Loucy (cell line): ENCODE measurements at regions not wholly inside any gene's neighbourhood (a gene's known extent, or its start where the extent isn't known, plus 50 kb on each side); places are given as distances from the start of the nearest gene placed in this dataset.

Source experiments
- H2AFZ ChIP-seq: fragments of 200-600 bp; sonication (generic); 2 replicates; pipeline ENCODE4 v1.6.0; 2016; ENCODE audit warnings: antibody characterized with exemption, mild to moderate bottlenecking, low read length, moderate library complexity
- H3F3A ChIP-seq: fragments of 200-600 bp; 2 replicates; pipeline ENCODE4 v1.6.0; 2016; ENCODE audit warnings: antibody characterized with exemption, low read depth, mild to moderate bottlenecking
- H3K27me3 ChIP-seq: fragments of 200-600 bp; sonication (generic); 2 replicates; pipeline ENCODE4 v1.6.1; 2014; ENCODE audit warnings: low read length, mild to moderate bottlenecking; ENCODE audit not compliant: insufficient read depth, poor library complexity, severe bottlenecking
- H3K36me3 ChIP-seq: fragments of 200-600 bp; sonication (generic); 2 replicates; pipeline ENCODE4 v1.6.1; 2016; ENCODE audit warnings: low read length; ENCODE audit not compliant: insufficient read depth
- H3K4me1 ChIP-seq: fragments of 200-600 bp; sonication (generic); 2 replicates; pipeline ENCODE4 v1.5.1; 2014; ENCODE audit warnings: low read length, mild to moderate bottlenecking; ENCODE audit not compliant: insufficient read depth, poor library complexity, severe bottlenecking
- H3K4me2 ChIP-seq: fragments of 200-600 bp; sonication (generic); 2 replicates; pipeline ENCODE4 v1.6.0; 2014; ENCODE audit warnings: antibody characterized with exemption, low read length, low read depth, mild to moderate bottlenecking; ENCODE audit not compliant: poor library complexity, severe bottlenecking
- H3K4me3 ChIP-seq: fragments of 200-600 bp; sonication (generic); 2 replicates; pipeline ENCODE4 v1.5.1; 2014; ENCODE audit warnings: low read length, mild to moderate bottlenecking, mixed read lengths; ENCODE audit not compliant: poor library complexity, severe bottlenecking
- H3K79me2 ChIP-seq: fragments of 200-600 bp; sonication (generic); 2 replicates; pipeline ENCODE4 v1.6.1; 2014; ENCODE audit warnings: low read length; ENCODE audit not compliant: insufficient read depth
- H3K9ac ChIP-seq: fragments of 200-600 bp; sonication (generic); 2 replicates; pipeline ENCODE4 v1.6.0; 2014; ENCODE audit warnings: mild to moderate bottlenecking, low read depth, low read length, moderate library complexity; ENCODE audit not compliant: poor library complexity, severe bottlenecking
- H3K9me2 ChIP-seq: fragments of 200-600 bp; sonication (generic); replicated peaks from 2 replicates; pipeline ENCODE4 v1.6.1; 2016; ENCODE audit warnings: low read depth, low read length, mixed read lengths
- H3K9me3 ChIP-seq: fragments of 200-600 bp; sonication (generic); 2 replicates; pipeline ENCODE4 v1.6.1; 2014; ENCODE audit warnings: mild to moderate bottlenecking, antibody characterized with exemption, low read length, low read depth; ENCODE audit not compliant: insufficient read depth
- H4K20me1 ChIP-seq: fragments of 200-600 bp; sonication (generic); 2 replicates; pipeline ENCODE4 v1.6.0; 2014; ENCODE audit warnings: antibody characterized with exemption, low read length, mild to moderate bottlenecking; ENCODE audit not compliant: insufficient read depth, poor library complexity, severe bottlenecking
- EZH2phosphoT487 ChIP-seq: fragments of 200-600 bp; IDR thresholded peaks from 2 replicates; pipeline ENCODE4 v1.6.1; 2018; ENCODE audit warnings: antibody characterized with exemption, mild to moderate bottlenecking, moderate library complexity, borderline replicate concordance
- TF ChIP-seq, protein P1 (sequence below): fragments of 200-600 bp; sonication (generic); conservative IDR thresholded peaks from 2 replicates; pipeline ENCODE4 v1.5.1; 2014; ENCODE audit warnings: mild to moderate bottlenecking, antibody characterized with exemption, low read length

DNA sequence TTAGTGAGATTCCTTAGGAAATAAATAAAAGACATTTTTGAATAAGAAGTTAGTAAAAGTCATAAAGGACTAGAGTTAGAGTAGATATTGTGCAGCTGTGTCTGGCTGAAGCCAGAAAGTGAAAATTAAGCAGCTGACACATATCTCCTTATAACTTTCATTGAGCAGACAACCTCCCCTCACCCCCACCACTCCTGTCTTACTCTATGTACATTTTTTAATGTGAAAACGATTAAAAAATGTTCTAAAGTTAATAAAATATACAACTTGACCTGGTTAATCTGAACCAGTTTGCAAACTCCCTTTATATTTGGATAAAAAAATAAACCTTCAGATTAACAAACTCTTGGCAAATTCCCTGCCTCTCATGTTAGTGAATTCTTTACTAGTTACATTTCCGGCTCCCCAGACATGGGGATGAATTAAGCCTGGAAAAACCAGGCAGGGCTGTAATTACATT, 462.8 kb downstream of the MEIS1 start:
- Histone ChIP-seq H2AFZ (no peak overlapping the region), H3K79me2 (no peaks in the 10 kb centered on the region), H3K9me2 (no peaks in the 10 kb centered on the region), H3K36me3 (no peaks in the 10 kb centered on the region), H3K9ac (no peak overlapping the region), H3F3A (no peaks in the 10 kb centered on the region), H3K4me1 (no peaks in the 10 kb centered on the region), H3K4me3 (no peak overlapping the region), H3K4me2 (no peak overlapping the region), H4K20me1 (no peaks in the 10 kb centered on the region), H3K27me3 (no peaks in the 10 kb centered on the region), H3K9me3 (no peaks in the 10 kb centered on the region)
- TF ChIP-seq EZH2phosphoT487 = no peak
- TF ChIP-seq, protein P1, sequence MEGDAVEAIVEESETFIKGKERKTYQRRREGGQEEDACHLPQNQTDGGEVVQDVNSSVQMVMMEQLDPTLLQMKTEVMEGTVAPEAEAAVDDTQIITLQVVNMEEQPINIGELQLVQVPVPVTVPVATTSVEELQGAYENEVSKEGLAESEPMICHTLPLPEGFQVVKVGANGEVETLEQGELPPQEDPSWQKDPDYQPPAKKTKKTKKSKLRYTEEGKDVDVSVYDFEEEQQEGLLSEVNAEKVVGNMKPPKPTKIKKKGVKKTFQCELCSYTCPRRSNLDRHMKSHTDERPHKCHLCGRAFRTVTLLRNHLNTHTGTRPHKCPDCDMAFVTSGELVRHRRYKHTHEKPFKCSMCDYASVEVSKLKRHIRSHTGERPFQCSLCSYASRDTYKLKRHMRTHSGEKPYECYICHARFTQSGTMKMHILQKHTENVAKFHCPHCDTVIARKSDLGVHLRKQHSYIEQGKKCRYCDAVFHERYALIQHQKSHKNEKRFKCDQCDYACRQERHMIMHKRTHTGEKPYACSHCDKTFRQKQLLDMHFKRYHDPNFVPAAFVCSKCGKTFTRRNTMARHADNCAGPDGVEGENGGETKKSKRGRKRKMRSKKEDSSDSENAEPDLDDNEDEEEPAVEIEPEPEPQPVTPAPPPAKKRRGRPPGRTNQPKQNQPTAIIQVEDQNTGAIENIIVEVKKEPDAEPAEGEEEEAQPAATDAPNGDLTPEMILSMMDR = no peak

DNA sequence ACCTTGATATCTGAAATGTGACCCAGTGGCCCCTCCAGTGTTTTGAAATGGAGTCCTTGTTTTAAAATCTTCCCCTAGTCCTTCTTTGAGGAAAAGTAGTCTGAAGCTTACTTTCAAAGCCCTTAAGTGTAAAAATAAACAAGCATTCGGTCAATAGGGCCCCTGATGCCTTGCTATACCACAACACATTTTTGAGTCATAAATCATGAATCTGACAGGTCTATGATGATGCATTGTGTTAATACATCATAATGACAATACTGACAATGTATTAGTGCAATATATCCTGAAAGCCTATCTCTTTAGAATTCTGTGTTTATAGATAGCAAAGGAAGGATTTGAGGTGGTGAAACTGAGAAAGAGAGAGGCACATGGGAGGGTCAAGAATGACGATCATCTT, 464.2 kb downstream of the MEIS1 start:
- H3K9ac ChIP-seq = no peak overlapping the region
- H4K20me1 ChIP-seq = no peaks in the 10 kb centered on the region
- H3K79me2 ChIP-seq = no peaks in the 10 kb centered on the region
- H3F3A ChIP-seq = no peaks in the 10 kb centered on the region
- no peak overlapping the region for H3K4me2 ChIP-seq
- H3K27me3 ChIP-seq = no peaks in the 10 kb centered on the region
- no peak overlapping the region for H3K4me3 ChIP-seq
- no peaks in the 10 kb centered on the region for H3K36me3 ChIP-seq
- no peaks in the 10 kb centered on the region for H3K4me1 ChIP-seq
- no peak for TF ChIP-seq EZH2phosphoT487
- TF ChIP-seq, protein P1 = no peak
- no peaks in the 10 kb centered on the region for H3K9me2 ChIP-seq
- no peak overlapping the region for H2AFZ ChIP-seq
- no peaks in the 10 kb centered on the region for H3K9me3 ChIP-seq

DNA sequence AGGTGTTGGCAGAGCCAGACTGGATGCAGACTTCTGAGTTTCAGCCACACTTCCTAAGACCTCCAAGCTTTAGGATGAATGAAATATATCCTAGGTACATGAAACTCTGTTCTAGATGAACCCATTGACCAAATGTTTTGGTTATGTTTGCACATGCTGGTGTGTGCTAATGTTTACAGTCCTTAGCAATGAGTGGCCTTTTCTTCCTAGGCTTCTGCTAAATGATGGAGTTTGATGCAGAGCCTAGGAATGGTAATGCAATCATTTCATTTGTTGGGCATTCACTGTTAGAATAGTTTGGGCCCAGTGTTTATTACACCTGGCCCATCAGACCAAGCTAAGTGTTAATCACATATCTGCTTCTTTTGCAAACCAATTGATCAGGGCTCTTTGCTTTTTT, 464.7 kb downstream of the MEIS1 start:
- Histone ChIP-seq H4K20me1 (no peaks in the 10 kb centered on the region), H3K4me3 (no peak overlapping the region), H3K9me2 (no peaks in the 10 kb centered on the region), H3K27me3 (no peaks in the 10 kb centered on the region), H3K79me2 (no peaks in the 10 kb centered on the region), H3K4me2 (no peak overlapping the region), H3F3A (no peaks in the 10 kb centered on the region), H2AFZ (no peak overlapping the region), H3K9ac (no peak overlapping the region), H3K9me3 (no peaks in the 10 kb centered on the region), H3K36me3 (no peaks in the 10 kb centered on the region), H3K4me1 (no peaks in the 10 kb centered on the region)
- TF ChIP-seq, protein P1 = no peak
- TF ChIP-seq EZH2phosphoT487 = no peak
